Mesenchymal stem cell (in vitro differentiated cells and primary cell): ENCODE measurements at regions not wholly inside any gene's neighbourhood (a gene's known extent, or its start where the extent isn't known, plus 50 kb on each side); places are given as distances from the start of the nearest gene placed in this dataset.

Source experiments
- DNase-seq: peaks from one replicate; pipeline ENCODE4 v3.0.0-alpha.2; 2013
- H2AFZ ChIP-seq: one replicate; pipeline ENCODE4 v1.6.1; 2013; ENCODE audit warnings: low read depth, mild to moderate bottlenecking, control low read depth, inconsistent platforms, low read length, moderate library complexity
- H2AK5ac ChIP-seq: 2 replicates; pipeline ENCODE4 v1.6.1; 2013; ENCODE audit warnings: low read length, moderate library complexity, mild to moderate bottlenecking, inconsistent platforms; ENCODE audit not compliant: severe bottlenecking
- H2BK120ac ChIP-seq: one replicate; pipeline ENCODE4 v1.6.1; 2013; ENCODE audit warnings: low read depth, mild to moderate bottlenecking, inconsistent platforms, low read length, moderate library complexity
- H2BK12ac ChIP-seq, 2 experiments: one replicate each; pipeline ENCODE4 v1.6.1; 2013; ENCODE audit warnings: inconsistent platforms in 2 of 2, low read length in 2 of 2, mild to moderate bottlenecking in 2 of 2, moderate library complexity in 2 of 2, control low read depth in 1 of 2
- H2BK15ac ChIP-seq: one replicate; pipeline ENCODE4 v1.6.1; 2013; ENCODE audit warnings: mild to moderate bottlenecking, low read depth, inconsistent platforms; ENCODE audit not compliant: poor library complexity, severe bottlenecking
- H2BK5ac ChIP-seq: 2 replicates; pipeline ENCODE4 v1.6.1; 2013; ENCODE audit warnings: low read depth, mild to moderate bottlenecking, low read length, control low read depth, inconsistent platforms; ENCODE audit not compliant: poor library complexity, severe bottlenecking
- H3K14ac ChIP-seq, 2 experiments: one replicate each; pipeline ENCODE4 v1.6.1; 2013; ENCODE audit warnings: inconsistent platforms in 2 of 2, low read length in 2 of 2, control low read depth in 1 of 2, mild to moderate bottlenecking in 1 of 2, moderate library complexity in 1 of 2
- H3K18ac ChIP-seq, 2 experiments: one replicate each; pipeline ENCODE4 v1.6.1; 2013; ENCODE audit warnings: inconsistent platforms in 2 of 2, low read length in 2 of 2, control low read depth in 1 of 2, low read depth in 1 of 2, mild to moderate bottlenecking in 1 of 2
- H3K23ac ChIP-seq, 2 experiments: one replicate each; pipeline ENCODE4 v1.6.1; 2013; ENCODE audit warnings: inconsistent platforms in 2 of 2, low read length in 2 of 2, mild to moderate bottlenecking in 2 of 2, moderate library complexity in 2 of 2, control low read depth in 1 of 2
- H3K27ac ChIP-seq: 2 replicates; pipeline ENCODE4 v1.5.1; 2013; ENCODE audit warnings: mild to moderate bottlenecking, moderate library complexity, low read length, control low read depth, inconsistent platforms; ENCODE audit not compliant: poor library complexity, severe bottlenecking
- H3K27me3 ChIP-seq, 2 experiments: 2 replicates each; pipeline versions ENCODE4 v1.6.1 to v1.7.0; 2013; ENCODE audit warnings: low read length in 2 of 2, mild to moderate bottlenecking in 2 of 2, moderate library complexity in 2 of 2, control low read depth in 1 of 2, inconsistent platforms in 1 of 2; ENCODE audit not compliant: control insufficient read depth in 1 of 2, insufficient read depth in 1 of 2
- H3K36me3 ChIP-seq, 2 experiments: 2 replicates each; pipeline versions ENCODE4 v1.6.1 to v1.7.0; 2013; ENCODE audit warnings: low read length in 2 of 2, control low read depth in 1 of 2, inconsistent platforms in 1 of 2, low read depth in 1 of 2, mild to moderate bottlenecking in 1 of 2; ENCODE audit not compliant: insufficient read depth in 2 of 2, control insufficient read depth in 1 of 2
- H3K4ac ChIP-seq, 2 experiments: one replicate each; pipeline ENCODE4 v1.6.1; 2013; ENCODE audit warnings: inconsistent platforms in 2 of 2, low read length in 2 of 2, mild to moderate bottlenecking in 2 of 2, moderate library complexity in 2 of 2, control low read depth in 1 of 2, low read depth in 1 of 2
- H3K4me1 ChIP-seq: 2 replicates; pipeline ENCODE4 v1.6.1; 2013; ENCODE audit warnings: low read depth, low read length, control low read depth; ENCODE audit not compliant: control insufficient read depth, insufficient read depth
- H3K4me2 ChIP-seq: 2 replicates; pipeline ENCODE4 v1.6.1; 2013; ENCODE audit warnings: low read length, mild to moderate bottlenecking, inconsistent platforms; ENCODE audit not compliant: poor library complexity, severe bottlenecking
- H3K4me3 ChIP-seq, 2 experiments: 2 replicates each; pipeline versions ENCODE4 v1.5.1 to v1.7.0; 2013; ENCODE audit warnings: low read length in 2 of 2, mild to moderate bottlenecking in 2 of 2, control low read depth in 1 of 2, low read depth in 1 of 2; ENCODE audit not compliant: insufficient read depth in 1 of 2
- H3K79me1 ChIP-seq: replicated peaks from 2 replicates; pipeline ENCODE4 v1.6.1; 2013; ENCODE audit warnings: mild to moderate bottlenecking, control low read depth, low read length, inconsistent platforms; ENCODE audit not compliant: poor library complexity, severe bottlenecking
- H3K9ac ChIP-seq: 2 replicates; pipeline ENCODE4 v1.7.0; 2013; ENCODE audit warnings: mild to moderate bottlenecking, low read length, moderate library complexity
- H3K9me3 ChIP-seq: 2 replicates; pipeline ENCODE4 v1.7.0; 2013; ENCODE audit warnings: mild to moderate bottlenecking, low read length; ENCODE audit not compliant: control insufficient read depth
- H4K8ac ChIP-seq: one replicate; pipeline ENCODE4 v1.6.1; 2013; ENCODE audit warnings: inconsistent platforms, mild to moderate bottlenecking, low read length, moderate library complexity
- H4K91ac ChIP-seq: one replicate; pipeline ENCODE4 v1.6.1; 2013; ENCODE audit warnings: mild to moderate bottlenecking, low read length, inconsistent platforms
- WGBS: methylation state at CpG from one replicate; pipeline ENCODE4 v1.1.7; 2013; ENCODE audit warnings: mixed read lengths; 5-methylcytosine and 5-hydroxymethylcytosine counted together

- Histone ChIP-seq H2AK5ac (no peak overlapping the region), H3K23ac (no peak overlapping the region), H3K4me3 (no peak overlapping the region), H3K36me3 (no peaks in the 10 kb centered on the region), H2BK5ac (no peak overlapping the region), H3K27ac (no peak overlapping the region), H3K4me1 (no peaks in the 10 kb centered on the region), H2BK15ac (no peak overlapping the region), H3K27me3 (no peaks in the 10 kb centered on the region), H3K9ac (no peak overlapping the region), H2BK120ac (no peak overlapping the region), H2AFZ (no peak overlapping the region), H3K4me2 (no peak overlapping the region), H3K79me1 (no peaks in the 10 kb centered on the region), H3K4ac (no peak overlapping the region), H4K91ac (no peak overlapping the region), H3K14ac (no peak overlapping the region), H3K18ac (no peak overlapping the region), H3K9me3 (peaks cover 7% of the 10 kb centered on the region), H4K8ac (no peak overlapping the region), H2BK12ac (no peak overlapping the region)
- no peak for DNase-seq
- WGBS, result 70% methylated on average over 3 of the region's 5 CpGs
Observed at GRCh38 chr18:27824841-27825681, 351.9 kb downstream of the CDH2 start.

GRCh38 chr18:27824275-27824674, 352.7 kb downstream of the CDH2 start:
- H3K4ac ChIP-seq, result no peak overlapping the region
- H3K23ac ChIP-seq, result no peak overlapping the region
- H2BK5ac ChIP-seq, result no peak overlapping the region
- H3K9ac ChIP-seq, result no peak overlapping the region
- no peak overlapping the region for H3K14ac ChIP-seq
- H2BK12ac ChIP-seq, result no peak overlapping the region
- no peaks in the 10 kb centered on the region for H3K79me1 ChIP-seq
- no peak overlapping the region for H3K4me2 ChIP-seq
- no peak overlapping the region for H3K27ac ChIP-seq
- H3K4me1 ChIP-seq, result no peaks in the 10 kb centered on the region
- H2AFZ ChIP-seq, result no peak overlapping the region
- peaks cover 7% of the 10 kb centered on the region for H3K9me3 ChIP-seq
- H3K27me3 ChIP-seq, result no peaks in the 10 kb centered on the region
- H3K36me3 ChIP-seq, result no peaks in the 10 kb centered on the region
- no peak for DNase-seq
- no peak overlapping the region for H2BK15ac ChIP-seq
- 91% methylated on average over 3 of the region's 4 CpGs for WGBS
- no peak overlapping the region for H4K8ac ChIP-seq
- no peak overlapping the region for H2BK120ac ChIP-seq
- no peak overlapping the region for H2AK5ac ChIP-seq
- no peak overlapping the region for H4K91ac ChIP-seq
- H3K4me3 ChIP-seq, result no peak overlapping the region
- H3K18ac ChIP-seq, result no peak overlapping the region

GRCh38 chr18:27823053-27823452, 353.9 kb downstream of the CDH2 start:
- H4K8ac ChIP-seq, result no peak overlapping the region
- H3K23ac ChIP-seq, result no peak overlapping the region
- H2BK15ac ChIP-seq, result no peak overlapping the region
- no peak for DNase-seq
- no peak overlapping the region for H3K4me3 ChIP-seq
- 94% methylated on average over 3 of the region's 4 CpGs for WGBS
- no peak overlapping the region for H2BK12ac ChIP-seq
- no peak overlapping the region for H3K14ac ChIP-seq
- no peak overlapping the region for H2BK5ac ChIP-seq
- no peaks in the 10 kb centered on the region for H3K4me1 ChIP-seq
- no peak overlapping the region for H3K4ac ChIP-seq
- no peaks in the 10 kb centered on the region for H3K36me3 ChIP-seq
- H3K4me2 ChIP-seq, result no peak overlapping the region
- no peak overlapping the region for H4K91ac ChIP-seq
- H3K9ac ChIP-seq, result no peak overlapping the region
- no peaks in the 10 kb centered on the region for H3K79me1 ChIP-seq
- no peaks in the 10 kb centered on the region for H3K27me3 ChIP-seq
- H3K9me3 ChIP-seq, result peaks cover 7% of the 10 kb centered on the region
- no peak overlapping the region for H2AFZ ChIP-seq
- H3K18ac ChIP-seq, result no peak overlapping the region
- no peak overlapping the region for H2AK5ac ChIP-seq
- H3K27ac ChIP-seq, result no peak overlapping the region
- H2BK120ac ChIP-seq, result no peak overlapping the region

- no peak overlapping the region for H3K9ac ChIP-seq
- H3K4me1 ChIP-seq, result no peaks in the 10 kb centered on the region
- H3K14ac ChIP-seq, result no peak overlapping the region
- no peak overlapping the region for H4K8ac ChIP-seq
- no peaks in the 10 kb centered on the region for H3K79me1 ChIP-seq
- H4K91ac ChIP-seq, result no peak overlapping the region
- no peak overlapping the region for H2AFZ ChIP-seq
- peak; percentile 30 for DNase-seq
- H3K18ac ChIP-seq, result no peak overlapping the region
- no peak overlapping the region for H3K4ac ChIP-seq
- H3K4me3 ChIP-seq, result no peak overlapping the region
- H3K23ac ChIP-seq, result no peak overlapping the region
- H3K4me2 ChIP-seq, result no peak overlapping the region
- H2AK5ac ChIP-seq, result no peak overlapping the region
- no peak overlapping the region for H2BK120ac ChIP-seq
- no peaks in the 10 kb centered on the region for H3K36me3 ChIP-seq
- H3K27me3 ChIP-seq, result no peaks in the 10 kb centered on the region
- whole genome bisulfite sequencing, result 67% methylated on average over 1 of the region's 1 CpG
- H3K27ac ChIP-seq, result no peak overlapping the region
- no peaks in the 10 kb centered on the region for H3K9me3 ChIP-seq
- H2BK15ac ChIP-seq, result no peak overlapping the region
- H2BK12ac ChIP-seq, result no peak overlapping the region
- no peak overlapping the region for H2BK5ac ChIP-seq
Observed at GRCh38 chr18:27808683-27809082, 368.2 kb downstream of the CDH2 start.
